ENCODE measurements at regions not wholly inside any gene's neighbourhood (a gene's known extent, or its start where the extent isn't known, plus 50 kb on each side); places are given as distances from the start of the nearest gene placed in this dataset.

GRCh38 chr3:110457508-110457907, 614.1 kb upstream of the NECTIN3 start:
- Histone ChIP-seq H3K27ac (no peak overlapping the region), H3K4me3 (no peak overlapping the region), H3K9me3 (ENCODE audit: low read depth, low read length) (no peaks in the 10 kb centered on the region), H3K36me3 (ENCODE audit: insufficient read depth, low read length) (no peaks in the 10 kb centered on the region), H3K9ac (ENCODE audit: insufficient read length) (no peak overlapping the region)
- TF ChIP-seq EZH2 (IDR thresholded peaks at IDR 0.05) (no peak), POLR2AphosphoS5 (IDR thresholded peaks at IDR 0.05; ENCODE audit: borderline replicate concordance, low read depth, low read length) (no peak), FOXP2 (optimal IDR thresholded peaks at IDR 0.05; ENCODE audit: control extremely low read depth, extremely low read length, insufficient read depth) (no peak)
- no peak for DNase-seq (ENCODE audit: low read depth, low spot score)

GRCh38 chr3:110459021-110459420, 612.6 kb upstream of the NECTIN3 start:
- no peaks in the 10 kb centered on the region for H3K9me3 ChIP-seq (ENCODE audit: low read depth, low read length)
- H3K9ac ChIP-seq (ENCODE audit: insufficient read length) = no peak overlapping the region
- no peak overlapping the region for H3K27ac ChIP-seq
- TF ChIP-seq FOXP2 (optimal IDR thresholded peaks at IDR 0.05; ENCODE audit: control extremely low read depth, extremely low read length, insufficient read depth) = no peak
- no peak for TF ChIP-seq POLR2AphosphoS5 (IDR thresholded peaks at IDR 0.05; ENCODE audit: borderline replicate concordance, low read depth, low read length)
- no peak for TF ChIP-seq EZH2 (IDR thresholded peaks at IDR 0.05)
- no peaks in the 10 kb centered on the region for H3K36me3 ChIP-seq (ENCODE audit: insufficient read depth, low read length)
- no peak overlapping the region for H3K4me3 ChIP-seq
- no peak for DNase-seq (ENCODE audit: low read depth, low spot score)

- Histone ChIP-seq H3K36me3 (ENCODE audit: insufficient read depth, low read length) (no peaks in the 10 kb centered on the region), H3K4me3 (no peak overlapping the region), H3K9ac (ENCODE audit: insufficient read length) (no peak overlapping the region), H3K27ac (no peak overlapping the region), H3K9me3 (ENCODE audit: low read depth, low read length) (no peaks in the 10 kb centered on the region)
- no peak for DNase-seq (ENCODE audit: low read depth, low spot score)
- TF ChIP-seq EZH2 (IDR thresholded peaks at IDR 0.05) = no peak
- no peak for TF ChIP-seq FOXP2 (optimal IDR thresholded peaks at IDR 0.05; ENCODE audit: control extremely low read depth, extremely low read length, insufficient read depth)
Observed at GRCh38 chr3:110470310-110470709, 601.3 kb upstream of the NECTIN3 start.

GRCh38 chr3:110473405-110473804, 598.2 kb upstream of the NECTIN3 start:
- H3K27ac ChIP-seq = no peak overlapping the region
- no peak for TF ChIP-seq POLR2AphosphoS5 (IDR thresholded peaks at IDR 0.05; ENCODE audit: borderline replicate concordance, low read depth, low read length)
- no peak for TF ChIP-seq FOXP2 (optimal IDR thresholded peaks at IDR 0.05; ENCODE audit: control extremely low read depth, extremely low read length, insufficient read depth)
- TF ChIP-seq EZH2 (IDR thresholded peaks at IDR 0.05) = no peak

GRCh38 chr3:110474397-110474796, 597.2 kb upstream of the NECTIN3 start:
- no peak for DNase-seq (ENCODE audit: low read depth, low spot score)
- no peak overlapping the region for H3K9ac ChIP-seq (ENCODE audit: insufficient read length)
- no peaks in the 10 kb centered on the region for H3K36me3 ChIP-seq (ENCODE audit: insufficient read depth, low read length)
- TF ChIP-seq FOXP2 (optimal IDR thresholded peaks at IDR 0.05; ENCODE audit: control extremely low read depth, extremely low read length, insufficient read depth) = no peak
- TF ChIP-seq POLR2AphosphoS5 (IDR thresholded peaks at IDR 0.05; ENCODE audit: borderline replicate concordance, low read depth, low read length) = no peak
- no peak for TF ChIP-seq EZH2 (IDR thresholded peaks at IDR 0.05)
- H3K27ac ChIP-seq = no peak overlapping the region
- no peaks in the 10 kb centered on the region for H3K9me3 ChIP-seq (ENCODE audit: low read depth, low read length)
- no peak overlapping the region for H3K4me3 ChIP-seq

More at GRCh38 chr3:110473405-110473804, 598.2 kb upstream of the NECTIN3 start:
- Histone ChIP-seq H3K9me3 (ENCODE audit: low read depth, low read length) (no peaks in the 10 kb centered on the region), H3K36me3 (ENCODE audit: insufficient read depth, low read length) (no peaks in the 10 kb centered on the region), H3K4me3 (no peak overlapping the region), H3K9ac (ENCODE audit: insufficient read length) (no peak overlapping the region)
- DNase-seq (ENCODE audit: low read depth, low spot score) = no peak

GRCh38 chr3:110478377-110479054, 593.1 kb upstream of the NECTIN3 start:
- H3K9me3 ChIP-seq (ENCODE audit: low read depth, low read length) = no peaks in the 10 kb centered on the region
- no peak overlapping the region for H3K9ac ChIP-seq (ENCODE audit: insufficient read length)
- H3K36me3 ChIP-seq (ENCODE audit: insufficient read depth, low read length) = no peaks in the 10 kb centered on the region
- no peak for TF ChIP-seq FOXP2 (optimal IDR thresholded peaks at IDR 0.05; ENCODE audit: control extremely low read depth, extremely low read length, insufficient read depth)
- no peak for TF ChIP-seq POLR2AphosphoS5 (IDR thresholded peaks at IDR 0.05; ENCODE audit: borderline replicate concordance, low read depth, low read length)
- no peak for TF ChIP-seq EZH2 (IDR thresholded peaks at IDR 0.05)
- no peak for DNase-seq (ENCODE audit: low read depth, low spot score)
- H3K4me3 ChIP-seq = no peak overlapping the region
- H3K27ac ChIP-seq = no peak overlapping the region

- H3K4me3 ChIP-seq = no peak overlapping the region
- no peak for DNase-seq (ENCODE audit: low read depth, low spot score)
- H3K36me3 ChIP-seq (ENCODE audit: insufficient read depth, low read length) = no peaks in the 10 kb centered on the region
- no peak overlapping the region for H3K9ac ChIP-seq (ENCODE audit: insufficient read length)
- TF ChIP-seq POLR2AphosphoS5 (IDR thresholded peaks at IDR 0.05; ENCODE audit: borderline replicate concordance, low read depth, low read length) (no peak), FOXP2 (optimal IDR thresholded peaks at IDR 0.05; ENCODE audit: control extremely low read depth, extremely low read length, insufficient read depth) (no peak), EZH2 (IDR thresholded peaks at IDR 0.05) (no peak)
- H3K27ac ChIP-seq = no peak overlapping the region
- H3K9me3 ChIP-seq (ENCODE audit: low read depth, low read length) = no peaks in the 10 kb centered on the region
Observed at GRCh38 chr3:110479731-110480130, 591.9 kb upstream of the NECTIN3 start.

GRCh38 chr3:110485389-110485788, 586.2 kb upstream of the NECTIN3 start:
- Histone ChIP-seq H3K27ac (no peak overlapping the region), H3K4me3 (no peak overlapping the region), H3K9ac (ENCODE audit: insufficient read length) (no peak overlapping the region), H3K36me3 (ENCODE audit: insufficient read depth, low read length) (no peaks in the 10 kb centered on the region), H3K9me3 (ENCODE audit: low read depth, low read length) (no peaks in the 10 kb centered on the region)
- TF ChIP-seq FOXP2 (optimal IDR thresholded peaks at IDR 0.05; ENCODE audit: control extremely low read depth, extremely low read length, insufficient read depth) = no peak
- TF ChIP-seq EZH2 (IDR thresholded peaks at IDR 0.05) = no peak
- no peak for TF ChIP-seq POLR2AphosphoS5 (IDR thresholded peaks at IDR 0.05; ENCODE audit: borderline replicate concordance, low read depth, low read length)
- no peak for DNase-seq (ENCODE audit: low read depth, low spot score)

GRCh38 chr3:110487840-110488239, 583.8 kb upstream of the NECTIN3 start:
- TF ChIP-seq FOXP2 (optimal IDR thresholded peaks at IDR 0.05; ENCODE audit: control extremely low read depth, extremely low read length, insufficient read depth) = no peak
- TF ChIP-seq POLR2AphosphoS5 (IDR thresholded peaks at IDR 0.05; ENCODE audit: borderline replicate concordance, low read depth, low read length) = no peak
- TF ChIP-seq EZH2 (IDR thresholded peaks at IDR 0.05) = no peak

More at GRCh38 chr3:110487840-110488239, 583.8 kb upstream of the NECTIN3 start:
- DNase-seq (ENCODE audit: low read depth, low spot score) = no peak
- Histone ChIP-seq H3K4me3 (no peak overlapping the region), H3K36me3 (ENCODE audit: insufficient read depth, low read length) (no peaks in the 10 kb centered on the region), H3K27ac (no peak overlapping the region), H3K9ac (ENCODE audit: insufficient read length) (no peak overlapping the region), H3K9me3 (ENCODE audit: low read depth, low read length) (no peaks in the 10 kb centered on the region)

Data from SK-N-MC (cell line).